IMR-90 (cell line): ENCODE measurements at regions not wholly inside any gene's neighbourhood (a gene's known extent, or its start where the extent isn't known, plus 50 kb on each side); places are given as distances from the start of the nearest gene placed in this dataset.
A peak's percentile ranks its signal among the peaks of the same experiment; 100 is the strongest.

Experiments used
- ATAC-seq: fragments of 200-7000 bp; cut with Tn5 transposase; 2 replicates; pipeline ENCODE4 v1.9.1; 2020; ENCODE audit warnings: low read depth, mild to moderate bottlenecking, moderate library complexity
- BruUV-seq: library from RNA; stranded (reverse); fragments of 400-500 nt; replicated peaks from 2 replicates; lab custom pipeline; 2021; lab: Mats Ljungman, UMichigan
- CTCF ChIA-PET: fragments of 300-600 bp; formaldehyde crosslinking; extraction: SDS; loops from one replicate; lab custom pipeline; 2021; ENCODE audit warnings: antibody characterized with exemption; lab: Yijun Ruan, JAX
- POLR2A ChIA-PET: fragments of 300-600 bp; sonication (Branson Sonifier 250); formaldehyde crosslinking; loops from one replicate; lab custom pipeline; 2022; ENCODE audit warnings: antibody characterized with exemption; ENCODE audit not compliant: unreplicated experiment; lab: Charles Lee
- DNase-seq: peaks from one replicate; pipeline ENCODE4 v3.0.0; 2013
- H2AFZ ChIP-seq: replicated peaks from 2 replicates; pipeline ENCODE3; 2013; ENCODE audit warnings: low read length, mild to moderate bottlenecking; ENCODE audit not compliant: poor library complexity
- H2AK5ac ChIP-seq: 2 replicates; pipeline ENCODE4 v1.6.1; 2013; ENCODE audit warnings: low read depth, low read length, inconsistent platforms
- H2AK9ac ChIP-seq: replicated peaks from 2 replicates; pipeline ENCODE3; 2013; ENCODE audit warnings: mild to moderate bottlenecking, low read depth, low read length, moderate library complexity; ENCODE audit not compliant: poor library complexity
- H2BK120ac ChIP-seq: 2 replicates; pipeline ENCODE4 v1.6.1; 2013; ENCODE audit warnings: low read depth, low read length, inconsistent platforms
- H2BK15ac ChIP-seq: 3 replicates; pipeline ENCODE4 v1.6.1; 2013; ENCODE audit warnings: low read depth, low read length, inconsistent platforms
- H2BK20ac ChIP-seq: 2 replicates; pipeline ENCODE4 v1.6.1; 2013; ENCODE audit warnings: low read depth, mild to moderate bottlenecking, inconsistent platforms, low read length, moderate library complexity
- H2BK5ac ChIP-seq: 2 replicates; pipeline ENCODE4 v1.6.1; 2013; ENCODE audit warnings: mild to moderate bottlenecking, low read depth, low read length, inconsistent platforms; ENCODE audit not compliant: poor library complexity, severe bottlenecking
- H3K14ac ChIP-seq: replicated peaks from 2 replicates; pipeline ENCODE4 v1.6.1; 2013; ENCODE audit warnings: low read depth, low read length, inconsistent platforms
- H3K18ac ChIP-seq: 2 replicates; pipeline ENCODE4 v1.6.1; 2013; ENCODE audit warnings: low read depth, low read length, control low read depth
- H3K23ac ChIP-seq: 2 replicates; pipeline ENCODE4 v1.6.1; 2013; ENCODE audit warnings: low read depth, low read length, inconsistent platforms
- H3K27ac ChIP-seq: 2 replicates; pipeline ENCODE4 v1.5.1; 2013; ENCODE audit warnings: mild to moderate bottlenecking, control low read depth, low read length; ENCODE audit not compliant: insufficient read depth
- H3K27me3 ChIP-seq: 2 replicates; pipeline ENCODE4 v1.6.1; 2013; ENCODE audit warnings: low read length; ENCODE audit not compliant: control insufficient read depth, insufficient read depth
- H3K36me3 ChIP-seq: 2 replicates; pipeline ENCODE4 v1.6.1; 2013; ENCODE audit warnings: low read length, mixed read lengths; ENCODE audit not compliant: control insufficient read depth, insufficient read depth
- H3K4ac ChIP-seq: 2 replicates; pipeline ENCODE4 v1.6.1; 2013; ENCODE audit warnings: low read depth, low read length, inconsistent platforms
- H3K4me1 ChIP-seq: 2 replicates; pipeline ENCODE4 v1.6.1; 2013; ENCODE audit warnings: low read length, mixed read lengths; ENCODE audit not compliant: control insufficient read depth, insufficient read depth
- H3K4me2 ChIP-seq: 2 replicates; pipeline ENCODE4 v1.6.1; 2013; ENCODE audit warnings: low read depth, mild to moderate bottlenecking, control low read depth, low read length, moderate library complexity
- H3K4me3 ChIP-seq: 2 replicates; pipeline ENCODE4 v1.5.1; 2013; ENCODE audit warnings: low read depth, mild to moderate bottlenecking, control low read depth, low read length, moderate library complexity; ENCODE audit not compliant: insufficient read depth
- H3K56ac ChIP-seq: 2 replicates; pipeline ENCODE4 v1.6.1; 2013; ENCODE audit warnings: low read length, inconsistent platforms; ENCODE audit not compliant: insufficient read depth; ENCODE audit errors: extremely low read depth
- H3K79me1 ChIP-seq, 2 experiments: 2 replicates each; pipeline ENCODE4 v1.6.1; 2013; ENCODE audit warnings: low read length in 2 of 2, inconsistent platforms in 1 of 2, low read depth in 1 of 2
- H3K9ac ChIP-seq: 2 replicates; pipeline ENCODE4 v1.6.1; 2013; ENCODE audit warnings: low read depth, low read length, control low read depth
- H3K9me1 ChIP-seq: 2 replicates; pipeline ENCODE4 v1.6.1; 2013; ENCODE audit warnings: low read length, inconsistent platforms; ENCODE audit not compliant: insufficient read depth
- H3K9me3 ChIP-seq: 2 replicates; pipeline ENCODE4 v1.6.1; 2013; ENCODE audit warnings: low read length; ENCODE audit not compliant: control insufficient read depth, insufficient read depth
- H4K20me1 ChIP-seq: 2 replicates; pipeline ENCODE4 v1.6.1; 2013; ENCODE audit warnings: low read length, inconsistent platforms; ENCODE audit not compliant: insufficient read depth
- H4K5ac ChIP-seq: 2 replicates; pipeline ENCODE4 v1.6.1; 2013; ENCODE audit warnings: mild to moderate bottlenecking, low read depth, low read length, control low read depth
- H4K8ac ChIP-seq, 2 experiments: 2 replicates each; pipeline ENCODE4 v1.6.1; 2013; ENCODE audit warnings: low read depth in 2 of 2, low read length in 2 of 2, control low read depth in 1 of 2, inconsistent platforms in 1 of 2
- H4K91ac ChIP-seq: 2 replicates; pipeline ENCODE4 v1.6.1; 2013; ENCODE audit warnings: low read depth, low read length, inconsistent platforms; ENCODE audit not compliant: insufficient read depth
- BHLHE40 ChIP-seq: fragments of 150-350 bp; IDR thresholded peaks from 2 replicates; pipeline ENCODE4 v1.6.1; 2016; ENCODE audit warnings: mild to moderate bottlenecking, low read depth, low read length
- FOS ChIP-seq: fragments of 150-350 bp; IDR thresholded peaks from 2 replicates; pipeline ENCODE4 v1.6.1; 2016; ENCODE audit warnings: low read depth, low read length
- NFE2L2 ChIP-seq: fragments of 150-350 bp; IDR thresholded peaks from 2 replicates; pipeline ENCODE4 v1.6.1; 2016; ENCODE audit warnings: low read depth, mild to moderate bottlenecking, low read length
- WGBS, 2 experiments: methylation state at CpG; one replicate each; pipeline versions ENCODE4 v1.1.5 to v1.1.7; 2013; ENCODE audit warnings: missing lambda C conversion rate in 2 of 2; ENCODE audit not compliant: insufficient read length in 1 of 2; ENCODE audit errors: extremely low coverage in 2 of 2; 5-methylcytosine and 5-hydroxymethylcytosine counted together
- dilution Hi-C: fragments of 300-500 bp; cut with HindIII; formaldehyde crosslinking; loops from one replicate; pipeline ENCODE4 v1.14.3; 2018; ENCODE audit warnings: low sequenced_read_pairs; ENCODE audit not compliant: unreplicated experiment
- in situ Hi-C: fragments of 300-500 bp; cut with MboI; formaldehyde crosslinking; loops from 3 replicates; pipeline ENCODE4 v1.14.3; 2019; ENCODE audit warnings: low sequenced_read_pairs, inconsistent platforms, mixed read lengths
- intact Hi-C: fragments of 100-400 bp; cut with micrococcal nuclease; formaldehyde crosslinking; loops from 2 replicates; pipeline ENCODE4 v1.10.0; 2022

DNA sequence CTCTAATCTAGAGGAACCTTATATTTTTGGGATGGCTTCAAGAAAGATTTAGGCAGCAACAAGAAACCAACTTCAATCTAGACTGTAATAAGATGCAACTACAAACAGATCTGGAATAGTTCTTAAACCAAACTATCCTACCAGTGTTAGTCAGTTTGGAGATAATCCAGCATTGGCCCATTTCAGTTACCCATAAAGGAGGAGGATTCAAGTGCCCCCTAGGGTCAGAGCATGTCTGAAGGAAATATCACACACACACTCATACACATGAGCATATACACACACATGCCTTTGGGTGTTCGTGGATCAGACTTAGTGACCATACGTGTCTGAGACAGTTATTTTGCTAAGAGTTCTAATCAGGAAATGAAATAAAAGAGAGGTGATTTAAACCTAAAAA, 261.2 kb downstream of the ADAMTS20 start:
- POLR2A ChIA-PET, result no interaction called here
- Histone ChIP-seq H4K8ac (peak overlapping the region; percentile 62 to 97), H3K9me1 (peaks cover 4% of the 10 kb centered on the region), H3K4ac (peak overlapping the region; percentile 83), H3K27ac (peak overlapping the region; percentile 32; the same call in 1 of the 2 replicates), H4K5ac (peak overlapping the region; percentile 85; the same call in 1 of the 2 replicates), H2BK5ac (peak overlapping the region; percentile 99), H3K36me3 (no peaks in the 10 kb centered on the region), H3K4me1 (peaks cover 23% of the 10 kb centered on the region), H3K79me1 (peaks cover 0 to 3% of the 10 kb centered on the region in 2 experiments; a peak in 1 of 4 replicates), H4K91ac (peak overlapping the region; percentile 75), H3K4me2 (no peak overlapping the region), H2AK5ac (peak overlapping the region; percentile 92; the same call in 1 of the 2 replicates), H2BK15ac (peak overlapping the region; percentile 73), H2BK20ac (peak overlapping the region; percentile 92), H3K14ac (peak overlapping the region; percentile 53), H3K56ac (peak overlapping the region; percentile 13; the same call in 1 of the 2 replicates), H2AK9ac (no peak overlapping the region), H2AFZ (no peak overlapping the region), H3K9ac (no peak overlapping the region), H3K27me3 (no peaks in the 10 kb centered on the region), H4K20me1 (no peaks in the 10 kb centered on the region), H2BK120ac (peak overlapping the region; percentile 91), H3K23ac (peak overlapping the region; percentile 21; the same call in 1 of the 2 replicates), H3K9me3 (no peaks in the 10 kb centered on the region), H3K18ac (peak overlapping the region; percentile 92; the same call in 1 of the 2 replicates), H3K4me3 (no peak overlapping the region)
- TF ChIP-seq BHLHE40 (no peak), NFE2L2 (no peak), FOS (no peak)
- ATAC-seq (no peak; the same call in 1 of the 2 replicates), DNase-seq (peak; percentile 61)
- WGBS, 2 experiments, result no CpG with 5 or more reads among the region's 2 CpGs
- CTCF ChIA-PET, result no interaction called here
- dilution Hi-C loops, result no loop called here
- BruUV-seq, result no TSS peak
- intact Hi-C loops, result no loop called here
- in situ Hi-C loops, result loop anchor here (25.0 kb wide), 1 partner anchor 954 kb away; the partner anchor contains the start of genes PPHLN1 and ZCRB1
